HuH-7.5 (cell line): ENCODE measurements at regions not wholly inside any gene's neighbourhood (a gene's known extent, or its start where the extent isn't known, plus 50 kb on each side); places are given as distances from the start of the nearest gene placed in this dataset.
"Not testable (repeated sequence)": the region's sequence is repeated elsewhere in the genome, so short reads cannot be mapped to it uniquely, and the experiment has no call there.

Experiments used
- DNase-seq: peaks from one replicate; pipeline ENCODE4 v3.0.0; 2011; ENCODE audit warnings: low spot score

- not testable (repeated sequence) for DNase-seq
Observed at GRCh38 chr2:16217741-16218140, 277.4 kb downstream of the MYCN start.

GRCh38 chr2:16217291-16217690 lies 276.9 kb downstream of the MYCN start:
- no peak for DNase-seq

- no peak for DNase-seq
Observed at GRCh38 chr2:16216558-16216945, 276.2 kb downstream of the MYCN start.

- no peak for DNase-seq
Observed at GRCh38 chr2:16215902-16216557, 275.7 kb downstream of the MYCN start.

GRCh38 chr2:16214861-16215260 lies 274.5 kb downstream of the MYCN start:
- DNase-seq = no peak

- DNase-seq = no peak
Observed at GRCh38 chr2:16214391-16214790, 274.0 kb downstream of the MYCN start.

- no peak for DNase-seq
Observed at GRCh38 chr2:16212321-16212720, 272.0 kb downstream of the MYCN start.

- DNase-seq = no peak
Observed at GRCh38 chr2:16211341-16211740, 271.0 kb downstream of the MYCN start.

- no peak for DNase-seq
Observed at GRCh38 chr2:16210841-16211240, 270.5 kb downstream of the MYCN start.

- no peak for DNase-seq
Observed at GRCh38 chr2:16209799-16210198, 269.4 kb downstream of the MYCN start.

- no peak for DNase-seq
Observed at GRCh38 chr2:16208921-16209320, 268.6 kb downstream of the MYCN start.

GRCh38 chr2:16208241-16208797 lies 268.0 kb downstream of the MYCN start:
- no peak for DNase-seq

GRCh38 chr2:16207611-16208010 lies 267.3 kb downstream of the MYCN start:
- DNase-seq = no peak

GRCh38 chr2:16207151-16207550 lies 266.8 kb downstream of the MYCN start:
- DNase-seq = no peak

GRCh38 chr2:16206191-16206944 lies 266.0 kb downstream of the MYCN start:
- DNase-seq = no peak

- DNase-seq = no peak
Observed at GRCh38 chr2:16205631-16206030, 265.3 kb downstream of the MYCN start.

GRCh38 chr2:16204886-16205620 lies 264.7 kb downstream of the MYCN start:
- no peak for DNase-seq

GRCh38 chr2:16204251-16204650 lies 263.9 kb downstream of the MYCN start:
- no peak for DNase-seq

- no peak for DNase-seq
Observed at GRCh38 chr2:16203691-16204090, 263.3 kb downstream of the MYCN start.

- no peak for DNase-seq
Observed at GRCh38 chr2:16203069-16203468, 262.7 kb downstream of the MYCN start.

GRCh38 chr2:16202266-16203020 lies 262.1 kb downstream of the MYCN start:
- no peak for DNase-seq

- no peak for DNase-seq
Observed at GRCh38 chr2:16201848-16202247, 261.5 kb downstream of the MYCN start.
